Activated CD4-positive, alpha-beta T cell treated with anti-CD3 and anti-CD28 coated beads, Interleukin-2, amount 50 U/mL, for 48 hours (primary cell): ENCODE measurements at regions not wholly inside any gene's neighbourhood (a gene's known extent, or its start where the extent isn't known, plus 50 kb on each side); places are given as distances from the start of the nearest gene placed in this dataset.
"Not testable (repeated sequence)": the region's sequence is repeated elsewhere in the genome, so short reads cannot be mapped to it uniquely, and the experiment has no call there.

ENCODE experiments used
- DNase-seq, 2 experiments: peaks; one replicate each; pipeline ENCODE4 v3.0.0-alpha.2; 2020

DNA sequence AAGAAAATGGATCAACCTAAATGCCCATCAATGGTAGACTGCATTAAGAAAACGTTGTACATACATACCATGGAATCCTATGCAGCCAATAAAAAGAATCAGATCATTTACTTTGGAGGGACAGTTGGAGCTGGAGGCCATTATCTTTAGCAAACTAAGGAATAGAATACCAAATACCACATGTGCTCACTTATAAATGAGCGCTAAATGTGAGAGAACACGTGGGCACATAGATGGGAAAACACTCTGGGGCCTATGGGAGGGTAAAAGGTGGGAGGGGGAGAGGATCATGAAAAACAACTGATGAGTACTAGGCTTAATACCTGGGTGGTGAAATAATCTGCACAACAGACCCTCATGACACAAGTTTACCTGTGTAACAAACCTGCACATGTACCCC lies 1729.9 kb upstream of the PCDH10 start:
- DNase-seq, result no peak

DNA sequence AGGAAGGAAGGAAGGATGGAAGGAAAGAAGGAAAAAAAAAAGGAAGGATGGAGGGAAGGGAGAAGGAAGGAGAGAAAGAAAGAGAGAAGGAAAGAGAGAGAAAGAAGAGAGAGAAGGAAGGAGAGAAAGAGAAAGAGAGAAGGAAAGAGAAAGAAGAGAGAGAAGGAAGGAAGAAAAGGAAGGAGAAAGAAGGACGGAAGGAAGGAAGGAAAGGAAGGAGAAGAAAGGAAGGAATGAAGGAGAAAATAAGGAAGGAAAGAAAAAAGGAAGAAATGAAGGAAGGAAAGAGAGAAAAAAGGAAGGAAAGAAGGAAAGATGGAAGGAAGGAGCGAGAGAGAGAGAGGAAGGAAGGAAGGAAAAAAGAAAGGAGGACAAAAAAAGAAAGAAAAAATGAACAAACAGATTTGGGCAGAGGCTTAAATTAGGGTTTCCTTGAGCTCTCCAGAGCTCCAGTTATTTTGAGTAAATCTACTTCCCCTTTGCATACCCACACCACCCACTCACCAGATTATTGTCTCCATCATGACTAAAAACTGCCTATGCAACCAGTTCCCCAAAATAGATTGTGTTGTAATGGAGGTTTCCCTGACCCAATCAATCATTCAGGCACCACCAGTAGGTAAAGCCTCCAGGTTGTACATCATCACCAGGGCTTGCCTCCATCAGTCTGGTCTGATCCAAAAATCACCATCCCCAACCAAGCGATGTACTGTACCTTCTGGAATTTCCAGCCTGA lies 1722.9 kb upstream of the PCDH10 start:
- DNase-seq, result no peak

DNA sequence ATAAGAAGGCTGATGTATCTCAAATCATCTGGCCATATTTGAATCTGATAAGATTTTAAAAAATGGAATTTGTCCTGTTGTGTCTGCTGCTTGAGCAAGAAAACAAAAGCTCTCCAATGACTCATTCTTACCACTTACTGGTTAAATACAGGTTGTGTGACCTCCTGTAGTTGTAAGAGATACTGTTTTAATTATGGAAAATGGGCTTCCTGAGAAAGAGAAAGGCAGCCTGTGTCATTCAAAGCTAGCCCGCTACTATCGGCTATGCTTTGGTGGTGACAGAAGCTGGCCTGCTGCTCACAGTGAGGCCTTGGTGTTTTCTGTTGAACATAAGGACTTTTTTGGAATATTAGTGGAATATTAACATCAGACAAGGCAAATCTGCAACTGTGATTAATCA lies 1722.1 kb upstream of the PCDH10 start:
- DNase-seq, result no peak

DNA sequence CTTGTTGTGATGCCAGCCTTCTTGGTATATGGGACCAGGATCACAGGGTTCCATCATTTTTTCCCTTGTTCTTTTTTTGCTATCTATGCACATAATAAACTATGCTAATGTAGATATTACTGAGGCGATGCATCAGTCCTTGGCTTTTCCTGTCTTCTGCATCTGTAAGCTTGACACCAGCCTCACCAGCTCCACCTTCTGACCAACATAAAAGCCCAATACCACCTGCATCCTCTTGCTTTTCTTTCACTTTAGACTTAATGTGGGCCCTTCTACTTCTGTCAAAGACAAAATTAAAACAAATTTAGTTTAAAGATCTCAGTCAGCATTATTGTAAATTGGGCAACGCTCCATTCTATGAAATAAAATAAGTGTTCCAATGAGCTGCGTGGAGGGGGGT lies 1718.8 kb upstream of the PCDH10 start:
- no peak for DNase-seq

DNA sequence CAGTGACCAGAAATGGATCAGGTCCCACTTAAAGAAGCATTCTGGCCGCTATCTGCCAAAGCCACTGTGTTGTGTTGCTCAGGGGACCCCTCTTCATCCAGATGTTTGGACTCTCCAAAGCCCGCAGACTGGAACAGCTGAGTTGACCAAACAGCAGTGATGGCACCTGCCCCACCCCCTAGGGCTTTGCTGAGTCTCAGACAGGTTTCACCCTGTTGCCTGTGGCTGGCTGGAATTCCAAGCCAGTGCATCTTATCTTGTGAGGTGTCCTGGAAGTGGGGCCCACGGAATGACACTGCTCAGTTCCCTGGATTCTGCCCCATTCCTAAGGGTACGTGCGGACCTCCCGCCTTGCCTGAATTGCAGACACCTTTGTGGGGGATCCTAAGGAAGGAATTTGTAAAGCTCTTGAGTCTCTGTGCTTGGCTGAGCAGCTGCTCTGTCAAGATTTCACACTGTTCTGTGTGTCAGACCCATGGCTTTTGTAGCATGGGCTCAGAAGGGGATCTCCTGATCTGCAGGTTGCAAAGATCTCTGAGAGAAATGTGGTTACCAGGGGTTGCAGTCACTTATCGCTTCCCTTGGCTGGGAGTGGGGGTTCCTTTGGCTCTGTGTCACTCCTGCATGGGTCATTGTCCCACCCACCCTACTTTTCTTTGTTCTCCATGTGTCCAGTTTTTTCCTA lies 1707.9 kb upstream of the PCDH10 start:
- DNase-seq, result no peak

DNA sequence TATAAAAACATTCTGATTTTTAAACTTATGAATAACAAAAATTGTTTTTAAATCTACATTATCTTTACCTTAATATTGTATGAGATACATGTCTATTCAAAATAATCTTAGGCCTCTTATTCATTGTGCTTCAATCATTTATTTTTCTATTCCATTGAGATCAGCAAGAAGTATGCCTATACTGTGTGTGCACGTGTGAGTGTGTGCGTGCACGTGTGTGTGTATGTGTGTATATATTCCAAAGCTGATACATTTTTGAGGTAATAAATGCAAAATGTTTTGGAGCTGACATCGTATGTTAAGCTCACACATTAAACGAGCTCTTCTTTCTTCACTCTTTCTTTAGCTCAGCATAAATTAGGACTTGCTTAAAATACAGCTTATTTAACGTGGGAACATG lies 1701.2 kb upstream of the PCDH10 start:
- DNase-seq, result no peak

DNA sequence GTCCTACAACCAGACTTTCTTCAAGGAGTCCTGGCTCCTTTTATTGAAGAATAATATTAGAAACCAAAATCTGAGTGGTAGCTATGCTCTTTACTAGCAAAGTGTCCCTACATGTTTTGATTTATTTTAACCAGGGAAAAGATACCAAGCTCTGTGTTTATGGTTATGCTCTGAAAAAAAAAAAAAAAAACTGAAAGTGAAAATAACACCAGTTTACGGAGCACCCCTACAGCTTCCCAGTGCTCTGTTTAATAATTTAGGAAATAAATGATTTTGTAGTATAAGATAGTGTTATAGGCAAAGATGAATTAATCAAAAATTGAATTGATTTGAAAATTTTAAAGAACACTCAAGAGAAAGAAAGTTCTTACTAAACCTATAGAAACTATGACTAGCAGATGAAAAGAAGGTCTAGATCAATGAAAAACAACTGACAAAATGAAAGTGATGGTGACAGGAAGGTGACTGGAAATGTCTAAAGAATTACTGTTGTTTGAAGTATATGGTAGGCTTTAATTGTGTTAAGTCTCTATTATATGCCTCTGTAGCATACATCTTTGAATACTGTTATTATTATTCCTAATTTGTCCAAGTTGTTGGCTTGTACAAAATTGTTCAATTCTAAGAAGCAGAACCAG lies 1698.4 kb upstream of the PCDH10 start:
- DNase-seq, result no peak

DNA sequence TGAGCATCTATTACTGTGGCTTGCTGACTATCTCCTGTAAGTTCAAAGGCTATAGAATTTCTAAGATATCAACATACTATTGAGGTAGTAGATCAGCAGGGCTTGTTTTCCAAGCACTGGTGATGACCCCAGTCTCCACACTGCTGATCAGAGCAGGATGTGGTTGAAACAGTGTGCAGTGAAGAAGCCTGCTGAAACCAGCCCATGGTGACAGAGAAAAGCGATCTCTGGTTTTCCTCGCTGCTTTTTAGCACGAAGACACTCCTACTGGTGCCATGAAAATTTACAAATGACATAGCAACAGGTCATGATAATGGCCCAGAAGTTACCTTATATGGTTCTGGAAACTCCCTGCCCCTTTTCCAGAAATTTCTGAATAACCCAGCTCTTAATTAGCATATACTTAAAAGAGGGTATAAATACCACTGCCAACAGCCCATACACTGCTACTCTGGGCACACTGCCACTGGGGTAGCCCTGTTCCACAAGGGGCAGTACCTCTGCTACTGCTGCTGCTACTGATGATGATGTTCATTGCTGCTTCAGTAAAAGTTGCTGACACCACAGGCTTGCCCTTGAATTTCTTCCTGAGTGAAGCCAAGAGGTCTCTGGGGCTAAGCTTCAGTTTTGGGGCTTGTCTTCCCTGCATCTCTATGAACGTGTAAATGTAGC lies 1689.5 kb upstream of the PCDH10 start:
- no peak for DNase-seq

DNA sequence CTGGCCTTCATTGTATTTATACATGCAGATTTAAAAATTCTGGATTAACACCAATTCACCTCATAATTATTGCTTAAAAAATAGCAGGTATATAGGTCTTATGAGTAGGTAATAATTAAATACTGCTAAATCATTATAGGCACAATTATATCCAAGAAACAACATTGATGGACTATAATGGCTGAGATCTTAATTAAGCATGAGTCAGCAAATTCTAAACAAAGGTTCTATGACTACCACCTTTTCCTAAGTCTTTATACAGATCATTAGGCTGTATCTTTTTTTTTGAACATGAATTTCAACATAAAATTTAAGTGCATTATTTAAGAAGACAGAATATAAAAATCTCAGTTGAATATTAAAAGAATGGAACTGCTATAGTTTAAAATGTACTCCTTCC lies 1678.7 kb upstream of the PCDH10 start:
- no peak for DNase-seq

DNA sequence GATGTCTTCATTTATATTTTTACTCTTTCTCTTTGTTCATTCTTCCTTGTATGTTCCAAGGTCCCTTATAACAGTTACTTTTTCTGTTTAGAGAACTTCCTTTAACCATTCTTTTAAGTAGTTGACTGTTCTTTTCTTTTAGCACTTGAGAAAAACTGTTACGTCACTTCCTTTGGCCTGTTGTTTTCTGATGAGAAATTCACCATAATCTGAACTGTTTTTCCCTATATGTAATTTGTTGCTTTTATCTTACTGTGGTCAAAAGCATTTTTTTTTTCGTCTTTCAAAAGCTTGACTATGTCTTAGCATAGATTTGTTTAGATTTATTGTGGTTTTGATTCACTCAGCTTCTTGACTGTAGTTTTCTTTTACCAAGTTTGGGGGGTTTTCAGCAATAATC lies 1660.3 kb upstream of the PCDH10 start:
- no peak for DNase-seq

DNA sequence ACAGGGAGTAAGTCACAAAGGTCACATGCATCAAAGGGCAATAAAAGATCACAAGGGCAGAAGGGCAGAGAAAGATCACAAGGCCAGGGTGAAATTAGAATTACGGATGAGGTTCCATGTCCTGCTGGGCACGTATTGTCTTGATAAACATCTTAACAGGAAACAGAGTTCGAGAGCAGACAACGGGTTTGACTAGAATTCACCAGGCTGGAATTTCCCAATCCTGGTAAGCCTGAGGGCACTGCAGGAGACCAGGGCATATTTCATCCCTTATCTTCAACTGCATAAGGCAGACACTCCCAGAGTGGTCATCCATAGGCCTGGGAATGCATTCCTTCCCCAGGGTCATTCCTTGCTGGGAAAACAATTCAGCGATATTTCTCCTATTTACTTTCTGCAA lies 1652.9 kb upstream of the PCDH10 start:
- DNase-seq, result not testable (repeated sequence)

DNA sequence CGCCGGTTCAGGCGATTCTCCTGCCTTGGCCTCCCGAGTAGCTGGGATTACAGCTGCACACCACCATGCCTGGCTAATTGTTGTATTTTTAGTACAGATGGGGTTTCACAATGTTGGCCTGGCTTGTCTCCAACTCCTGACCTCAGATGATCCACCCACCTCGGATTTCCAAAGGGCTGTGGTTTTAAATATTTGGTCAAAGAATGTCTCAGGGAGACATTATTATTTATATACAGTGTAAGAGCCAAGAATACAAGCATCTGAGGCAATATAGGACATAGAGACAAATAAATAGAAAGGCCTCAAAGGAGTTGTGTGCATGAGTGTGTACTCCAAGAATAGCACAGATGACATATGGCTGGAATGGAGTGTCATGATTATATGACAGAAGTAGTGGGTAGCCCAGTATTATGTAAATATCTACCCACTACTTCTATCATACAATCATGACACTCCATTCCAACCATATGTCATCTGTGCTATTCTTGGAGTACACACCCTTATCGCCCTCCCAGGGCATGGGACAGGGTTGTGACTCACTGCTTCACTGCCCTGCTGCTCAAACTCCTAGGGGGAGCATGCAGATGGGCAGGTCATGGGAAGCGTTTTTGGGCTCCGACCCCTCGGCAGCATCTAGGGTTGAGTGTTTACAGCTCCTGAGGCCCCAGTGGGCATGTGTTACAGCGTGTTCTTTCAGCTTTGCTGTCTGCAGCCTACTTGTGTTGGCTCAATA lies 1649.8 kb upstream of the PCDH10 start:
- DNase-seq, result no peak

DNA sequence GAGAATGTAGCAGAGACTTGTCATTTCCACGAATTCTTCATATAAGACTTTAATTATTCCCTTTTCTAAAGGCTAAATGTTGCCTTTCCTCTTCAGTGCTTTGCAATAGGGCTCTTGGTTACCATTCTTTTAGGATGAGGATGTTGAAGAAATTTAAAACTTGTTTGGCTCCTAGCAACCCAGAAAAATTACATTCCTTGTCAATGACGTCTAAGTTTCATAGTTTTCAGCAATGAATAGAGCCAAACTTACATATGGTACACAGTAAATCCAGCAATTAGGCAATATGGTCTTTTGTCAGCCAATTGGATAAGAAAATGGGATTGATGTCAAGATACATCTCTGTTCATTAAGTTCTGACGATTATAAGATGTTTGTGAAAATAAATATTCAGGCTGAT lies 1639.6 kb upstream of the PCDH10 start:
- DNase-seq, result no peak

DNA sequence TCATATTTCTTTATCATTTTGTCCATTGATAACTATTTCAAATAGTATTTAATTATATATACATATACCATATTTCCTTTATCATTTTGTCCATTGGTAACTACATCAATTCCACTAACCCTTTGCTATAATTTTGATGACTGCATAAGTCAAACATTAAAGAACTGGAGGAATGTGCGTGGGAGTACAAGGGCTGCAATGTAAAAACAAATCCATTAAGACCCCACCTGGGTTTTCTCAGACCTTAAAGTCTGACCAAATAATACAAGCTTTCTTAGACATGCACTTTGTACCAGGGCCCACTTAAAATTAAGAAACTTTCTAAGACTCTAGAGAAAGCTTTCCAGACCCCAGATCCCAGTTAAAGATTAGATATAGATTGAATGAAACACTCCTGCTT lies 1622.4 kb upstream of the PCDH10 start:
- no peak for DNase-seq

DNA sequence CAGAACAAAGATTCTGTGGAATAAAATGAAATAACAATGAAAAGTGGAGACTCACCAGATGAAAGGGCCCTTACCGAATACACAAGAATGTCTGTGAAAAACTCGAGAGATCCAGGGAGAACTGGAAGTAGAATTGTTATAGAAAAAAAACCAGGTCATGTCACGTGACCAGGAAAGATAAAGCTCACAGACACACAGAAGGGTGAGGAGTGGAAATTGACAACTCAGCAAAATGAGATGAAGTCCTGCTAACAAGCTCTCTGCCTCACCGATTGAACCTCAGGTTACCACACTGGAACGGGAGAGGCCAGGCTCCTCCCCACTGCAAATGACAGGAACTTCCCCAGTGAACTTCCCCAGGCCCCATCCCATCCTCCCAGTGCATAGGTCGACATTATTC lies 1618.0 kb upstream of the PCDH10 start:
- DNase-seq, result no peak

DNA sequence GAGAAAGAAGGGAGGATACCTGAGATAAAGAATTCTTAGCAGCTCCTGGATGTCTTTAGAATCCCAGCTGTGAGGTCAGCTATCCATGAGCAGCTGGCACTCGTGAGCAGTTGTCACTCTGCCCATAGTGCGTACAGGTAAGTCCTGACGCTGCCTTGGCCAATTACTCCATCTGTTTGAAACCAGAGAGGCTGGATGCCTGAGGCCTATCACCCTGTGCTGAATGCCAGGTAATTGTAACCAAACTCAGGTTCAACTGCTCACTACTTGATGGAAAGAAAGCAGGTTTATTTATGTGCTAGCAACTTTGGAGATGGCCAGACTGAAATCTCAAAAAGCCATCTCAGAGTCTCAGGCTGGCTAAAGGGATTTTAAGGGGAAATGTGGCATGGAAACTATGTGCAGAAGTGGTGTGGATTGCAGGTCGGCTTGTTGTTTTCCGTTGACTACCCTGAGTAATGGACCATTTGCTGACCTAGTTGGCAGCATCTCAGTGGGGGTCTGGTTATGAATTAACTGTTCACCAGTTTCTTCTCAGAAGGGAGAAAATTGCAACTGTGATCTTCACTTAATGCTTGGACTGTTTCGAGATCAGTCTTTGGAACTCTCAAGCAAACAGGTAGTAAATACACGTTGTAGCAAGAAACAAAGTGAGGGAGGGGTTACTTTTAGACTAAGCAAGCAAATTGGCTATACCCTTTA lies 1614.0 kb upstream of the PCDH10 start:
- no peak for DNase-seq

DNA sequence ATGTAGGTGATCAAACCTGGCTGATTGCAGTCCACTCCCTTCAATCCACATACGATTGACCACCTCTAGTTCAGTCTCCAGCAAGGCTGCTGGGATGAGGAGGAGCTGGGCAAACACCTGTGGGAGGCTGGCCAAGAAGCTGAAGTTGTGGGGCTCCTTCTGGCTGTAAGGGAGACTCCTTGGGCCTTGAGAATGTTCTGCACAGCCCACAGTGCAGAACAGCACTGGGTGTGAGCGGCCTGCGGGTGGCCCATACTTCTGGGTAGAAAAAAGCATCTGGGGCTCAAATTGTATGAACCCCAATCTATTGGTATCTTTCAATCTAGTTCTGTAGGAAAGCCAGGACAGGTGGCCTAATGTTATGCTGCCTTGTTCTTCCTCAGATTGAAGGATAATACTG lies 1608.8 kb upstream of the PCDH10 start:
- no peak for DNase-seq

DNA sequence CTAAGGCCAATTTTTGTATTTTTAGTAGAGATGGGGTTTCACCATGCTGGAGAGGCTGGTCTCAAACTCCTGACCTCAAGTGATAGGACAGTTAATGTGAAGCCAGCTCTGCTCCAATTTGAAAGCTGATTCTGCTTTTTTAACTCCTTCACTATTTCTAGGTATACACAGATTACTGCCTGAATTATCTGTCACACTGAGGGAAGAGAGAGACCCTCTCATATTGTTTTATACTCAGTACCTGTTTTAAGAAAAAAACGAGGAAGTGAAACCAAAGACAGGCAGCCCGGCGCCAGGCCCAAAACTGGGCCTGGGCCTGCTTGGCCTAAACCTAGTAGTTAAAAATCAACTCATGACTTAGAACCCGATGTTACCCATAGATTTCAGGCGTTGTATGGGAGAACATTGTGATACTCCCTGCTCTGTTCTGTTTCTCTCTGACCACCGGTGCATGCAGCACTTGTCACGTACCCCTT lies 1601.5 kb upstream of the PCDH10 start:
- DNase-seq, result no peak

DNA sequence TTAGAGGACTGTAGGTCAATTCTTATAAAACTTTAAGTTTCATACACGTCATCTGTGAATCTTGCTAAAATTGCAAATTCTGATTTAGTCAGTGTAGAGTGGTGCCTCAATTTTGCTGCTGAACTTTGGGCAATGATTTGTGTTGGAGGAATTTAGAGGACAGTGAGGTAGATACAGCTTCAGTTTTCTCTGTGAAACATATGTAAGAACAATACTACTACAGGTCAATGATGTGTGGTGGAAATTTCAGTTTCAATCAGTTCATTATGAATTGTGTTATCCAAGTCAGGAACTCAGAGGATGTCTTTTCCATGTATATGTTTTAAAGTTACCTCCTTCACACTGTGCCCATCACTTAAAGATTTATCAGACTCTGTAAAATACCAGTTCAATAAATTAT lies 1597.8 kb upstream of the PCDH10 start:
- DNase-seq, result no peak

DNA sequence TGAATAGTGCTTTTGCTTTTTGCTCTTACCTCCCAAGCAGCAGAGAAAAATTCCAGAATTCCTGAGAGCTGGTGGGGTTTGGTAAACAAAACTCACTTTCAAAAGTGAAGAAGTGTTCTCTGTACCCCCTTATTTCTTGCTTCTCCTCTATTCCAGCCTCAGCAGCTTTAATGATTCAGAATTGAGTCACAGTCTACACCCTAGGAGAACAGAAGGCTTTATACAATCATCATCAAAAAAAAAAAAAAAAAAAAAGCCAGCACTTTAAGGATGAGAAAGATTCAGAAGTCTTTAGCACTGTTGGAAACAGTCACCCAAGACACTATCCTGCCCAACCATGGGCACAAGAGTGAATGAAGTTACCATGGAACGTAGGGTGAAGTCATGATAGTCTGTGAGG lies 1583.1 kb upstream of the PCDH10 start:
- no peak for DNase-seq

DNA sequence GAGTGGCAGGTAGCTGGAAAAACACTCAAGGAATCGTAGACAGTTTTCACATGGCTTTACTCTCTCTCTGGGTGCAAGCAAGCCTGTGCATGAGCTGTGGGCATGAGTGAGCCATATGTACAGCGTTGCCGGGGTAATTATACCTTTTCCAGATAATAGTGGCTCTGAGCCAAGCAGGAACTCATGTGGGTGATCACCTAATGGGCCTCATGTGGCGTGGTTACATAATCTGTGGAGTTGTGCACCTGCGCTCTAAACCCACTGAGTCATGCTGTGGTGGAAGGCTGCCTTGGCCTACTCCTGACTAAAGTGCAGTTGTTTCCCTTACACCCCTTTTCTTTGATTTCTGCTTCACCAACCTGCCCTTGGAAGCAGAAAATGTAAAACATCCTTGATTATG lies 1564.5 kb upstream of the PCDH10 start:
- DNase-seq, result no peak

DNA sequence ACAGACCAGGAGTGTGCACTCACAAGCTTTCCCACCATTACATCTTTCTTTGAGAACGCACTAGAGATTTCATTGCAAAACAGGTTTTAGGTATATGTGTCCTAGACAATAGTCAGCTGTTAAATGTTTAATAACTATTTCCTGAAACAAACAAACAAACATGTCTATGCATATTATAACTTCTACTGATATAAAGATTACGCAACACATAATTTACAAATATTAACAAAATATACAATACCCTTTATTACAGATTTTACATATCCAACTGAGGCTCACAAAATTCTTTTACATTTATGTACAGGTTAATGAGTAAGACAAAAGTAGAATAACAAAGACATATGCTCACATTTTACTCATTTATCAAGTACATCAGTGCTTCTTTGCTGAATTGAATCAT lies 1554.0 kb upstream of the PCDH10 start:
- DNase-seq, result no peak
